Mesenchymal stem cell (in vitro differentiated cells and primary cell): ENCODE measurements at regions not wholly inside any gene's neighbourhood (a gene's known extent, or its start where the extent isn't known, plus 50 kb on each side); places are given as distances from the start of the nearest gene placed in this dataset.
"Not testable (repeated sequence)": the region's sequence is repeated elsewhere in the genome, so short reads cannot be mapped to it uniquely, and the experiment has no call there.

Experiments used
- DNase-seq: peaks from one replicate; pipeline ENCODE4 v3.0.0-alpha.2; 2013
- H2AFZ ChIP-seq: one replicate; pipeline ENCODE4 v1.6.1; 2013; ENCODE audit warnings: low read depth, mild to moderate bottlenecking, control low read depth, inconsistent platforms, low read length, moderate library complexity
- H2AK5ac ChIP-seq: 2 replicates; pipeline ENCODE4 v1.6.1; 2013; ENCODE audit warnings: low read length, moderate library complexity, mild to moderate bottlenecking, inconsistent platforms; ENCODE audit not compliant: severe bottlenecking
- H2BK120ac ChIP-seq: one replicate; pipeline ENCODE4 v1.6.1; 2013; ENCODE audit warnings: low read depth, mild to moderate bottlenecking, inconsistent platforms, low read length, moderate library complexity
- H2BK12ac ChIP-seq, 2 experiments: one replicate each; pipeline ENCODE4 v1.6.1; 2013; ENCODE audit warnings: inconsistent platforms in 2 of 2, low read length in 2 of 2, mild to moderate bottlenecking in 2 of 2, moderate library complexity in 2 of 2, control low read depth in 1 of 2
- H2BK15ac ChIP-seq: one replicate; pipeline ENCODE4 v1.6.1; 2013; ENCODE audit warnings: mild to moderate bottlenecking, low read depth, inconsistent platforms; ENCODE audit not compliant: poor library complexity, severe bottlenecking
- H2BK5ac ChIP-seq: 2 replicates; pipeline ENCODE4 v1.6.1; 2013; ENCODE audit warnings: low read depth, mild to moderate bottlenecking, low read length, control low read depth, inconsistent platforms; ENCODE audit not compliant: poor library complexity, severe bottlenecking
- H3K14ac ChIP-seq, 2 experiments: one replicate each; pipeline ENCODE4 v1.6.1; 2013; ENCODE audit warnings: inconsistent platforms in 2 of 2, low read length in 2 of 2, control low read depth in 1 of 2, mild to moderate bottlenecking in 1 of 2, moderate library complexity in 1 of 2
- H3K18ac ChIP-seq, 2 experiments: one replicate each; pipeline ENCODE4 v1.6.1; 2013; ENCODE audit warnings: inconsistent platforms in 2 of 2, low read length in 2 of 2, control low read depth in 1 of 2, low read depth in 1 of 2, mild to moderate bottlenecking in 1 of 2
- H3K23ac ChIP-seq, 2 experiments: one replicate each; pipeline ENCODE4 v1.6.1; 2013; ENCODE audit warnings: inconsistent platforms in 2 of 2, low read length in 2 of 2, mild to moderate bottlenecking in 2 of 2, moderate library complexity in 2 of 2, control low read depth in 1 of 2
- H3K27ac ChIP-seq: 2 replicates; pipeline ENCODE4 v1.5.1; 2013; ENCODE audit warnings: mild to moderate bottlenecking, moderate library complexity, low read length, control low read depth, inconsistent platforms; ENCODE audit not compliant: poor library complexity, severe bottlenecking
- H3K27me3 ChIP-seq, 2 experiments: 2 replicates each; pipeline versions ENCODE4 v1.6.1 to v1.7.0; 2013; ENCODE audit warnings: low read length in 2 of 2, mild to moderate bottlenecking in 2 of 2, moderate library complexity in 2 of 2, control low read depth in 1 of 2, inconsistent platforms in 1 of 2; ENCODE audit not compliant: control insufficient read depth in 1 of 2, insufficient read depth in 1 of 2
- H3K36me3 ChIP-seq, 2 experiments: 2 replicates each; pipeline versions ENCODE4 v1.6.1 to v1.7.0; 2013; ENCODE audit warnings: low read length in 2 of 2, control low read depth in 1 of 2, inconsistent platforms in 1 of 2, low read depth in 1 of 2, mild to moderate bottlenecking in 1 of 2; ENCODE audit not compliant: insufficient read depth in 2 of 2, control insufficient read depth in 1 of 2
- H3K4ac ChIP-seq, 2 experiments: one replicate each; pipeline ENCODE4 v1.6.1; 2013; ENCODE audit warnings: inconsistent platforms in 2 of 2, low read length in 2 of 2, mild to moderate bottlenecking in 2 of 2, moderate library complexity in 2 of 2, control low read depth in 1 of 2, low read depth in 1 of 2
- H3K4me1 ChIP-seq: 2 replicates; pipeline ENCODE4 v1.6.1; 2013; ENCODE audit warnings: low read depth, low read length, control low read depth; ENCODE audit not compliant: control insufficient read depth, insufficient read depth
- H3K4me2 ChIP-seq: 2 replicates; pipeline ENCODE4 v1.6.1; 2013; ENCODE audit warnings: low read length, mild to moderate bottlenecking, inconsistent platforms; ENCODE audit not compliant: poor library complexity, severe bottlenecking
- H3K4me3 ChIP-seq, 2 experiments: 2 replicates each; pipeline versions ENCODE4 v1.5.1 to v1.7.0; 2013; ENCODE audit warnings: low read length in 2 of 2, mild to moderate bottlenecking in 2 of 2, control low read depth in 1 of 2, low read depth in 1 of 2; ENCODE audit not compliant: insufficient read depth in 1 of 2
- H3K79me1 ChIP-seq: replicated peaks from 2 replicates; pipeline ENCODE4 v1.6.1; 2013; ENCODE audit warnings: mild to moderate bottlenecking, control low read depth, low read length, inconsistent platforms; ENCODE audit not compliant: poor library complexity, severe bottlenecking
- H3K9ac ChIP-seq: 2 replicates; pipeline ENCODE4 v1.7.0; 2013; ENCODE audit warnings: mild to moderate bottlenecking, low read length, moderate library complexity
- H3K9me3 ChIP-seq: 2 replicates; pipeline ENCODE4 v1.7.0; 2013; ENCODE audit warnings: mild to moderate bottlenecking, low read length; ENCODE audit not compliant: control insufficient read depth
- H4K8ac ChIP-seq: one replicate; pipeline ENCODE4 v1.6.1; 2013; ENCODE audit warnings: inconsistent platforms, mild to moderate bottlenecking, low read length, moderate library complexity
- H4K91ac ChIP-seq: one replicate; pipeline ENCODE4 v1.6.1; 2013; ENCODE audit warnings: mild to moderate bottlenecking, low read length, inconsistent platforms
- WGBS: methylation state at CpG from one replicate; pipeline ENCODE4 v1.1.7; 2013; ENCODE audit warnings: mixed read lengths; 5-methylcytosine and 5-hydroxymethylcytosine counted together

DNA sequence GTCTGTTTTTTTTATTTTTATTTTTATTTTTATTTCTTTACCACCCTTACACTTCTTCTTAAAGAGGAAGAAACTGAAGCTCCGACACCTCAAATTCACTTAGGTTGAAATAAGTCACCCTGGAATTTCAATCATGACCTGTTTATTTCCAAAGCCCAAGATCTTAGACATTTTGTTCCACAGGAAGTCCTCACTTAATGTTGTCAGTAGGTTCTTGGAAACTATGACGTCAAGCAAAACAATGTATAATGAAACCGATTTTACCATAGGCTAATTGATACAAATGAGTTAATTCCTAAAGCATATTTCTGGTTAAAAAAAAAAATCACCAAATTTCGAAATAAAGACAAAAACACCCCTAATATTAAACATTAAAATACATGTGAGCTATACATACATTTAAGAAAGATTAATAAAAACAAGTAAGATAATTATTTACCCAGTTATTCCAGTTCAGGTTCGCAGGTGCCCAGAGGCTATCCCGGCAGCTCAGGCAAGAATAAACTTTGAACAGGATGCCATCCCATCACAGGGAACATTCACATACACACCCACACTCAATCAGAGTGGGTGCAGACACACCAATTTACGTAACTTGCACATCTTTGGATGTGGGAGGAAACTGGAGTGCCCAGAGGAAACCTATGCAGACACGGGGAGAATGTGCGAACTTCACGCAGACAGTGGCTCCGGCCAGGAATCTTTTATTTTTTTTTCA is 391.0 kb downstream of the RAP2B start:
- Histone ChIP-seq H3K27ac (no peak overlapping the region), H4K8ac (no peak overlapping the region), H3K4ac (no peak overlapping the region), H3K79me1 (no peaks in the 10 kb centered on the region), H4K91ac (no peak overlapping the region), H2AFZ (no peak overlapping the region), H2BK15ac (no peak overlapping the region), H3K23ac (no peak overlapping the region), H2BK120ac (no peak overlapping the region), H3K36me3 (no peaks in the 10 kb centered on the region), H3K27me3 (no peaks in the 10 kb centered on the region), H3K9ac (no peak overlapping the region), H3K18ac (no peak overlapping the region), H3K4me1 (no peaks in the 10 kb centered on the region), H3K4me3 (no peak overlapping the region), H3K4me2 (no peak overlapping the region), H3K14ac (no peak overlapping the region), H3K9me3 (no peaks in the 10 kb centered on the region), H2BK5ac (no peak overlapping the region), H2AK5ac (no peak overlapping the region), H2BK12ac (no peak overlapping the region)
- WGBS, result 82% methylated on average over 4 of the region's 11 CpGs
- peak; percentile 23 for DNase-seq

DNA sequence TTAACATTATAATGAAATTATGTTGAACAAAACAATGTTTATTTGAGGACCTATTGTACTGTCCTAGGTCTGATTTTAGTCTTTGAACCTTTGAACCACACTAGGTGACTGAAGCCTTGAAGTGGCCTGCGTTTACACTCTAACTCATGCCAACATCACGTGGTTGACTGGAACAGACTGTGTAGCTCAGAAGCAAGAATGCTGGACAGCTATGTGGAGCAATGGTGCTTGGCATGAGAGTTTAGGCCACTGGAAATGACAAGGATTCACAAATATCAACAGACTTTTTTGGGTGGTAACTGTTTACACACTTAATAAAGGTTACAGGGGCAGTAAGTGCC is 391.5 kb downstream of the RAP2B start:
- Histone ChIP-seq H3K27ac (no peak overlapping the region), H3K36me3 (no peaks in the 10 kb centered on the region), H3K4ac (no peak overlapping the region), H2AFZ (no peak overlapping the region), H4K91ac (no peak overlapping the region), H3K4me1 (no peaks in the 10 kb centered on the region), H2BK12ac (no peak overlapping the region), H2AK5ac (no peak overlapping the region), H2BK5ac (no peak overlapping the region), H3K14ac (no peak overlapping the region), H3K9ac (no peak overlapping the region), H3K4me2 (no peak overlapping the region), H3K4me3 (no peak overlapping the region), H4K8ac (no peak overlapping the region), H2BK120ac (no peak overlapping the region), H3K18ac (peak overlapping the region in 1 of 2 experiments; percentile 52), H2BK15ac (no peak overlapping the region), H3K9me3 (no peaks in the 10 kb centered on the region), H3K27me3 (no peaks in the 10 kb centered on the region), H3K79me1 (no peaks in the 10 kb centered on the region), H3K23ac (no peak overlapping the region)
- 85% methylated on average over 2 of the region's 2 CpGs for WGBS
- DNase-seq, result no peak

DNA sequence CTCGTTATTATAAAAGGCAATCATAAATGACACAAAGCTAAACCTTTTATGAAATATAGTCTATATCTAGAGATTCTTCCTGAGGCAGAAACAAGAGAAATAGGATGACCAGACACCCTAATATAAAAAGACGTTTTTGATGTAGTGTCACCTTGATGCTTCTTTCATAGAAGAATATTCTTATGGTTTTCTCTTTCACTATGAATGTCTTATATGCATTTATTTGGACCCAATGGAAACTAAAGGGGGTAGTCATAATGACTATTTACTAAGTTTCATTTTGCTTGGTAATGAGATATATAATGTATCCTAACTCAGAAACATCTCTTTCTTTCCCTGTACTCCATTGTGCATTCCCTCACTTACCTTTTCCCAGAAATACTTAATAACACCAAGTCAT is 393.9 kb downstream of the RAP2B start:
- no peak overlapping the region for H3K4ac ChIP-seq
- no peak overlapping the region for H3K9ac ChIP-seq
- no peak overlapping the region for H2BK15ac ChIP-seq
- no peaks in the 10 kb centered on the region for H3K27me3 ChIP-seq
- no peak overlapping the region for H2AFZ ChIP-seq
- no peak overlapping the region for H3K4me2 ChIP-seq
- no peak overlapping the region for H3K18ac ChIP-seq
- H3K27ac ChIP-seq, result no peak overlapping the region
- H2AK5ac ChIP-seq, result no peak overlapping the region
- no peak overlapping the region for H2BK120ac ChIP-seq
- no peak overlapping the region for H2BK5ac ChIP-seq
- no peak for DNase-seq
- H3K23ac ChIP-seq, result no peak overlapping the region
- H4K8ac ChIP-seq, result no peak overlapping the region
- H3K9me3 ChIP-seq, result peaks cover 10% of the 10 kb centered on the region
- no peaks in the 10 kb centered on the region for H3K4me1 ChIP-seq
- no peak overlapping the region for H3K14ac ChIP-seq
- no CpG with 5 or more reads among the region's 2 CpGs for WGBS
- no peaks in the 10 kb centered on the region for H3K79me1 ChIP-seq
- H2BK12ac ChIP-seq, result no peak overlapping the region
- no peak overlapping the region for H4K91ac ChIP-seq
- H3K36me3 ChIP-seq, result no peaks in the 10 kb centered on the region
- H3K4me3 ChIP-seq, result no peak overlapping the region

- not testable (repeated sequence) for H3K9ac ChIP-seq, H2BK15ac ChIP-seq, H3K36me3 ChIP-seq, H2AFZ ChIP-seq, H2BK12ac ChIP-seq, H4K8ac ChIP-seq, H3K4me1 ChIP-seq, H2AK5ac ChIP-seq, DNase-seq, H3K79me1 ChIP-seq, H3K4me3 ChIP-seq, H2BK120ac ChIP-seq, H3K4me2 ChIP-seq, H3K4ac ChIP-seq, H3K27ac ChIP-seq, H2BK5ac ChIP-seq, H3K18ac ChIP-seq, H3K27me3 ChIP-seq, H3K14ac ChIP-seq, H3K23ac ChIP-seq, H4K91ac ChIP-seq
- H3K9me3 ChIP-seq, result peaks cover 29% of the 10 kb centered on the region
- WGBS, result 81% methylated on average over 1 of the region's 1 CpG
Observed at GRCh38 chr3:153559366-153559765, 397.3 kb downstream of the RAP2B start.
